Liver (tissue), 7 donors: ENCODE measurements at regions not wholly inside any gene's neighbourhood (a gene's known extent, or its start where the extent isn't known, plus 50 kb on each side); places are given as distances from the start of the nearest gene placed in this dataset.

Source experiments
- DNase-seq: peaks from one replicate; pipeline ENCODE4 v3.0.0-alpha.2; 2017; ENCODE audit warnings: low spot score
- H3K27ac ChIP-seq, 2 donors: one replicate each; pipeline ENCODE4 v1.7.0; 2013; ENCODE audit warnings: inconsistent platforms in 2 of 2, low read length in 2 of 2, control low read depth in 1 of 2, low read depth in 1 of 2, mild to moderate bottlenecking in 1 of 2
- H3K27me3 ChIP-seq, 4 donors: one replicate each; pipeline versions ENCODE4 v1.6.1 to v1.7.0; 2013; ENCODE audit warnings: low read length in 3 of 4, inconsistent platforms in 1 of 4, mild to moderate bottlenecking in 1 of 4, moderate library complexity in 1 of 4; ENCODE audit not compliant: control insufficient read depth in 4 of 4, insufficient read depth in 4 of 4
- H3K36me3 ChIP-seq, 4 donors: one replicate each; pipeline versions ENCODE4 v1.6.1 to v1.7.0; 2013; ENCODE audit warnings: low read length in 3 of 4, mild to moderate bottlenecking in 3 of 4, low read depth in 1 of 4, moderate library complexity in 1 of 4; ENCODE audit not compliant: control insufficient read depth in 4 of 4, insufficient read depth in 3 of 4
- H3K4me1 ChIP-seq, 4 donors: one replicate each; pipeline versions ENCODE4 v1.6.1 to v1.7.0; 2013; ENCODE audit warnings: low read length in 3 of 4, mild to moderate bottlenecking in 3 of 4, moderate library complexity in 1 of 4; ENCODE audit not compliant: control insufficient read depth in 4 of 4, insufficient read depth in 4 of 4
- H3K4me3 ChIP-seq, 3 donors: one replicate each; pipeline versions ENCODE4 v1.6.1 to v1.7.0; 2013; ENCODE audit warnings: low read length in 3 of 3, control low read depth in 1 of 3, low read depth in 1 of 3, mild to moderate bottlenecking in 1 of 3
- H3K9ac ChIP-seq, 2 donors: one replicate each; pipeline ENCODE4 v1.7.0; 2013; ENCODE audit warnings: low read length in 2 of 2, mild to moderate bottlenecking in 2 of 2, moderate library complexity in 2 of 2, control low read depth in 1 of 2, low read depth in 1 of 2
- H3K9me3 ChIP-seq, 4 donors: one replicate each; pipeline versions ENCODE4 v1.6.1 to v1.7.0; 2013; ENCODE audit warnings: low read length in 3 of 4; ENCODE audit not compliant: control insufficient read depth in 4 of 4
- FOXA2 ChIP-seq: IDR thresholded peaks from 2 replicates; pipeline ENCODE4 v1.6.1; 2016; ENCODE audit warnings: antibody characterized with exemption
- GABPA ChIP-seq, 2 donors: IDR thresholded peaks in 1 of 2; conservative IDR thresholded peaks in 1 of 2; 2 replicates each; pipeline ENCODE4 v1.6.1; 2016; ENCODE audit warnings: antibody characterized with exemption in 2 of 2, mild to moderate bottlenecking in 1 of 2, moderate library complexity in 1 of 2
- HNF4A ChIP-seq, 2 donors: conservative IDR thresholded peaks; 2 replicates each; pipeline ENCODE4 v1.6.1; 2016; ENCODE audit warnings: antibody characterized with exemption in 2 of 2, mild to moderate bottlenecking in 2 of 2
- HNF4G ChIP-seq: IDR thresholded peaks from 2 replicates; pipeline ENCODE4 v1.6.1; 2016; ENCODE audit warnings: antibody characterized with exemption
- JUND ChIP-seq, 2 donors: IDR thresholded peaks; 2 replicates each; pipeline ENCODE4 v1.6.1; 2016; ENCODE audit warnings: antibody characterized with exemption in 2 of 2
- NR2F2 ChIP-seq: IDR thresholded peaks from 2 replicates; pipeline ENCODE4 v1.6.1; 2016; ENCODE audit warnings: antibody characterized with exemption
- RAD21 ChIP-seq, 2 donors: IDR thresholded peaks; 2 replicates each; pipeline ENCODE4 v1.6.1; 2016; ENCODE audit warnings: antibody characterized with exemption in 2 of 2, mild to moderate bottlenecking in 2 of 2
- SP1 ChIP-seq: IDR thresholded peaks from 2 replicates; pipeline ENCODE4 v1.6.1; 2018; ENCODE audit warnings: antibody characterized with exemption, mild to moderate bottlenecking
- TAF1 ChIP-seq: conservative IDR thresholded peaks from 2 replicates; pipeline ENCODE4 v1.6.1; 2016; ENCODE audit warnings: antibody characterized with exemption, mild to moderate bottlenecking
- YY1 ChIP-seq: IDR thresholded peaks from 2 replicates; pipeline ENCODE4 v1.6.1; 2016; ENCODE audit warnings: antibody characterized with exemption, mild to moderate bottlenecking
- WGBS: extraction: QIAGEN DNeasy Blood & Tissue Kit; methylation state at CpG from one replicate; pipeline ENCODE4 v1.1.7; 2013; 5-methylcytosine and 5-hydroxymethylcytosine counted together
- TF ChIP-seq, protein P1 (sequence below): IDR thresholded peaks from 2 replicates; pipeline ENCODE4 v1.6.1; 2016; ENCODE audit warnings: antibody characterized with exemption, mild to moderate bottlenecking
- TF ChIP-seq, protein P2 (sequence below): IDR thresholded peaks from 2 replicates; pipeline ENCODE4 v1.6.1; 2016; ENCODE audit warnings: antibody characterized with exemption
- TF ChIP-seq, protein P3 (sequence below): IDR thresholded peaks from 2 replicates; pipeline ENCODE4 v1.6.1; 2016; ENCODE audit warnings: antibody characterized with exemption
- TF ChIP-seq, protein P4 (sequence below): IDR thresholded peaks from 2 replicates; pipeline ENCODE4 v1.6.1; 2016; ENCODE audit warnings: antibody characterized with exemption
- donor health status: healthy.
- donor health status: healthy.
- donor health status: healthy.
- donor health status: healthy.

DNA sequence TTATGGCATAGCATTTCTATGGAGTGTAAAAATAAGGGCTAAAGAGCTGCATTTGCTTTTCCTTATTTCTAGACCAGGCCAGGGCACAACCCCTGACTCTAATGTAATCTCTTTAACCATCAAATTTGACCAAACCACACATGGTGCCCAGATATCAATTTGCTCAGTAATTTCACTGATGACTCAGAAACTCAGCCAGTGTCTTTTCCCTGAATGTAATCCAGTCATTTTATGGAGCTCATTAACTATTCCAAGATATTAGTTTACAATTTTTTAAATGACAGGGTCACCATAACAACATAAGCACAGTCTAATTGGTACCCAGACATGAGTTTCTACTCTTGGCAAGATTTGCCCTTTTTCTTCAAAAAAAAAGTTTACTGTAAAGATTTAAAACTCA lies 270.8 kb upstream of the AGAP1 start (continued):
- TF ChIP-seq, protein P1, sequence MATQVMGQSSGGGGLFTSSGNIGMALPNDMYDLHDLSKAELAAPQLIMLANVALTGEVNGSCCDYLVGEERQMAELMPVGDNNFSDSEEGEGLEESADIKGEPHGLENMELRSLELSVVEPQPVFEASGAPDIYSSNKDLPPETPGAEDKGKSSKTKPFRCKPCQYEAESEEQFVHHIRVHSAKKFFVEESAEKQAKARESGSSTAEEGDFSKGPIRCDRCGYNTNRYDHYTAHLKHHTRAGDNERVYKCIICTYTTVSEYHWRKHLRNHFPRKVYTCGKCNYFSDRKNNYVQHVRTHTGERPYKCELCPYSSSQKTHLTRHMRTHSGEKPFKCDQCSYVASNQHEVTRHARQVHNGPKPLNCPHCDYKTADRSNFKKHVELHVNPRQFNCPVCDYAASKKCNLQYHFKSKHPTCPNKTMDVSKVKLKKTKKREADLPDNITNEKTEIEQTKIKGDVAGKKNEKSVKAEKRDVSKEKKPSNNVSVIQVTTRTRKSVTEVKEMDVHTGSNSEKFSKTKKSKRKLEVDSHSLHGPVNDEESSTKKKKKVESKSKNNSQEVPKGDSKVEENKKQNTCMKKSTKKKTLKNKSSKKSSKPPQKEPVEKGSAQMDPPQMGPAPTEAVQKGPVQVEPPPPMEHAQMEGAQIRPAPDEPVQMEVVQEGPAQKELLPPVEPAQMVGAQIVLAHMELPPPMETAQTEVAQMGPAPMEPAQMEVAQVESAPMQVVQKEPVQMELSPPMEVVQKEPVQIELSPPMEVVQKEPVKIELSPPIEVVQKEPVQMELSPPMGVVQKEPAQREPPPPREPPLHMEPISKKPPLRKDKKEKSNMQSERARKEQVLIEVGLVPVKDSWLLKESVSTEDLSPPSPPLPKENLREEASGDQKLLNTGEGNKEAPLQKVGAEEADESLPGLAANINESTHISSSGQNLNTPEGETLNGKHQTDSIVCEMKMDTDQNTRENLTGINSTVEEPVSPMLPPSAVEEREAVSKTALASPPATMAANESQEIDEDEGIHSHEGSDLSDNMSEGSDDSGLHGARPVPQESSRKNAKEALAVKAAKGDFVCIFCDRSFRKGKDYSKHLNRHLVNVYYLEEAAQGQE = no peak
- TF ChIP-seq, protein P2, sequence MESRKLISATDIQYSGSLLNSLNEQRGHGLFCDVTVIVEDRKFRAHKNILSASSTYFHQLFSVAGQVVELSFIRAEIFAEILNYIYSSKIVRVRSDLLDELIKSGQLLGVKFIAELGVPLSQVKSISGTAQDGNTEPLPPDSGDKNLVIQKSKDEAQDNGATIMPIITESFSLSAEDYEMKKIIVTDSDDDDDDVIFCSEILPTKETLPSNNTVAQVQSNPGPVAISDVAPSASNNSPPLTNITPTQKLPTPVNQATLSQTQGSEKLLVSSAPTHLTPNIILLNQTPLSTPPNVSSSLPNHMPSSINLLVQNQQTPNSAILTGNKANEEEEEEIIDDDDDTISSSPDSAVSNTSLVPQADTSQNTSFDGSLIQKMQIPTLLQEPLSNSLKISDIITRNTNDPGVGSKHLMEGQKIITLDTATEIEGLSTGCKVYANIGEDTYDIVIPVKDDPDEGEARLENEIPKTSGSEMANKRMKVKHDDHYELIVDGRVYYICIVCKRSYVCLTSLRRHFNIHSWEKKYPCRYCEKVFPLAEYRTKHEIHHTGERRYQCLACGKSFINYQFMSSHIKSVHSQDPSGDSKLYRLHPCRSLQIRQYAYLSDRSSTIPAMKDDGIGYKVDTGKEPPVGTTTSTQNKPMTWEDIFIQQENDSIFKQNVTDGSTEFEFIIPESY = no peak
- TF ChIP-seq TAF1 = no peak

DNA sequence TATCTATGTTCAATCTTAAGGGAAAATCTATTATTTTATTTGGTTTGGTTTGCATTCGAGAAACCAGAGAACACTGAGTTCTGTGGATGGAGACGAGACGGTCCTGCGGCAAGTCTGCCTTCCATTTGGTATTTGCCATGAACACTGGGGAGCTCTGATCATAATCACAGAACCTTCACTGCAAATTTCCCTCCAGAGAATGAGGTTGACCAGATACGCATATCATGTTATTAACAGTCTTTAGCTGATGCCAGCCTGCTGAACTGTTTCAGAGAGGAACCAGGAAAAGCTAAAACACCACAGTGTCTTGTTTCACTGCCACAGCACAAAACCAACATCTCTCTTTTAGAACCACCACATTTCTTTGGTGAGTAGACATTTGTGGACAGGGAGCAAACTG lies 269.4 kb upstream of the AGAP1 start:
- TF ChIP-seq NR2F2 = no peak
- TF ChIP-seq TAF1 = no peak
- no peak for TF ChIP-seq SP1
- TF ChIP-seq HNF4G = no peak
- no peak for TF ChIP-seq GABPA (IDR thresholded peaks at IDR 0.05 in 1 of 2, conservative IDR thresholded peaks at IDR 0.05 in 1 of 2)
- no peak for TF ChIP-seq YY1
- no peaks in the 10 kb centered on the region for H3K4me1 ChIP-seq
- H3K9me3 ChIP-seq = peaks cover 0 to 3% (median 2%) of the 10 kb centered on the region in 4 donors
- no peak overlapping the region for H3K27ac ChIP-seq
- no peaks in the 10 kb centered on the region for H3K36me3 ChIP-seq
- 89% methylated on average over 5 of the region's 5 CpGs for WGBS
- no peak overlapping the region for H3K9ac ChIP-seq
- no peak for DNase-seq
- H3K27me3 ChIP-seq = peaks cover 0 to 5% (median 1%) of the 10 kb centered on the region in 4 donors
- H3K4me3 ChIP-seq = no peak overlapping the region

DNA sequence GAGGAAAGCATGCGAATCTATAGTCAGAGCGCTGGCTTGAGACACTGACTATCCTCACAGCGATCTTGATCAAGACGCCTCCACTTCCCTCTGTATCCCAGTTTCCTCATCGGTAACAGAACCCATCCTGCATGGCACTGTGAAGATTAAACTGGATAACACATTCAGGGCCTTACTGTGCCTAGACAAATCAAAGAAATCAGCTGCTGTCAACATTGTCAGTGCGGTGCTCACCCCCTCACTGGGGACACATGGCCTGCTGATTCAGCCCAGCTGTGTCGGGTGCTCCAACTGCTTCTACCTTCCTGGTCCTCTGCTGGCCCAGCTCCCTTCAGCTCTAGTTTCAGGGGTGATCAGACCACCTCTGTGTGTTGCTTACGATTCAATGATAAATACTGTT lies 268.6 kb upstream of the AGAP1 start:
- H3K27me3 ChIP-seq = peaks cover 0 to 5% (median 1%) of the 10 kb centered on the region in 4 donors
- H3K4me3 ChIP-seq = no peak overlapping the region
- DNase-seq = no peak
- no peak overlapping the region for H3K27ac ChIP-seq
- no peak for TF ChIP-seq HNF4G
- no peak for TF ChIP-seq YY1
- TF ChIP-seq HNF4A (conservative IDR thresholded peaks at IDR 0.05) = no peak
- TF ChIP-seq, protein P3, sequence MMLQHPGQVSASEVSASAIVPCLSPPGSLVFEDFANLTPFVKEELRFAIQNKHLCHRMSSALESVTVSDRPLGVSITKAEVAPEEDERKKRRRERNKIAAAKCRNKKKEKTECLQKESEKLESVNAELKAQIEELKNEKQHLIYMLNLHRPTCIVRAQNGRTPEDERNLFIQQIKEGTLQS = no peak
- TF ChIP-seq, protein P4, sequence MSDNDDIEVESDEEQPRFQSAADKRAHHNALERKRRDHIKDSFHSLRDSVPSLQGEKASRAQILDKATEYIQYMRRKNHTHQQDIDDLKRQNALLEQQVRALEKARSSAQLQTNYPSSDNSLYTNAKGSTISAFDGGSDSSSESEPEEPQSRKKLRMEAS = no peak
- TF ChIP-seq FOXA2 = no peak
- TF ChIP-seq JUND (IDR thresholded peaks at IDR 0.05) = no peak
- no peak for TF ChIP-seq RAD21 (IDR thresholded peaks at IDR 0.05)
- no peak overlapping the region for H3K9ac ChIP-seq
- WGBS = 88% methylated on average over 8 of the region's 8 CpGs
- H3K4me1 ChIP-seq = no peaks in the 10 kb centered on the region
- no peaks in the 10 kb centered on the region for H3K36me3 ChIP-seq
- H3K9me3 ChIP-seq = peaks cover 0 to 3% (median 2%) of the 10 kb centered on the region in 4 donors
